ENCODE measurements at regions not wholly inside any gene's neighbourhood (a gene's known extent, or its start where the extent isn't known, plus 50 kb on each side); places are given as distances from the start of the nearest gene placed in this dataset.
"Not testable (repeated sequence)": the region's sequence is repeated elsewhere in the genome, so short reads cannot be mapped to it uniquely, and the experiment has no call there.

DNA sequence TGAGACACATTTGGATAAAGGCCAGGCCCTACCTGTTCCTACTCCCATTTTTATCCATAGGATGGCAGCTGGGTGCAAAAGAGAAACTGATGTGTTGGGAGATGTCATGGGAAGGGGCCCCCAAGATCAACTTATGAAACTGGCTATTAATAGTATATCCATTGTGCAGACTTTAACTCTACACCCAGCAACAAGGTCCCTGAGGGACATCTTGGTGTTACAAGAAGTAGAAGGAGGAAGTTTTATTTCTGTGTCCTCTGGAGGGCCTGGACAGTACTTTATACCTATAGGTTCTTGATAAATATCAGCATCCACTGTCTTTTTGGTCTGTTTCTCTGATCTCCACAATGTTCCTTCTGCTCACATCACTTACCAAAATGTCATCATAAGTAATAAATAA, 84.6 kb downstream of the BTG1 start:
- Histone ChIP-seq H3F3A (ENCODE audit: low read length, unreplicated experiment) (no peaks in the 10 kb centered on the region), H3K9ac (ENCODE audit: low read length) (no peak overlapping the region), H3K27ac (ENCODE audit: low read length) (no peak overlapping the region), H3K4me1 (ENCODE audit: insufficient read depth, low read length) (peaks cover 30% of the 10 kb centered on the region), H3K27me3 (ENCODE audit: low read length) (no peaks in the 10 kb centered on the region), H3K79me2 (ENCODE audit: low read length) (no peaks in the 10 kb centered on the region), H4K20me1 (ENCODE audit: low read length) (no peaks in the 10 kb centered on the region), H3K36me3 (ENCODE audit: low read depth, low read length) (no peaks in the 10 kb centered on the region), H3K9me3 (ENCODE audit: low read length) (no peaks in the 10 kb centered on the region), H3K9me2 (replicated peaks; ENCODE audit: low read length) (no peaks in the 10 kb centered on the region), H3K4me2 (ENCODE audit: low read length) (no peak overlapping the region), H3K4me3 (ENCODE audit: low read length) (no peak overlapping the region), H2AFZ (ENCODE audit: low read length) (no peak overlapping the region)
- TF ChIP-seq EZH2phosphoT487 (IDR thresholded peaks at IDR 0.05; ENCODE audit: borderline replicate concordance, low read length) (no peak), EZH2 (IDR thresholded peaks at IDR 0.05; ENCODE audit: low read length, unreplicated experiment) (no peak)
- TF ChIP-seq, protein P1, sequence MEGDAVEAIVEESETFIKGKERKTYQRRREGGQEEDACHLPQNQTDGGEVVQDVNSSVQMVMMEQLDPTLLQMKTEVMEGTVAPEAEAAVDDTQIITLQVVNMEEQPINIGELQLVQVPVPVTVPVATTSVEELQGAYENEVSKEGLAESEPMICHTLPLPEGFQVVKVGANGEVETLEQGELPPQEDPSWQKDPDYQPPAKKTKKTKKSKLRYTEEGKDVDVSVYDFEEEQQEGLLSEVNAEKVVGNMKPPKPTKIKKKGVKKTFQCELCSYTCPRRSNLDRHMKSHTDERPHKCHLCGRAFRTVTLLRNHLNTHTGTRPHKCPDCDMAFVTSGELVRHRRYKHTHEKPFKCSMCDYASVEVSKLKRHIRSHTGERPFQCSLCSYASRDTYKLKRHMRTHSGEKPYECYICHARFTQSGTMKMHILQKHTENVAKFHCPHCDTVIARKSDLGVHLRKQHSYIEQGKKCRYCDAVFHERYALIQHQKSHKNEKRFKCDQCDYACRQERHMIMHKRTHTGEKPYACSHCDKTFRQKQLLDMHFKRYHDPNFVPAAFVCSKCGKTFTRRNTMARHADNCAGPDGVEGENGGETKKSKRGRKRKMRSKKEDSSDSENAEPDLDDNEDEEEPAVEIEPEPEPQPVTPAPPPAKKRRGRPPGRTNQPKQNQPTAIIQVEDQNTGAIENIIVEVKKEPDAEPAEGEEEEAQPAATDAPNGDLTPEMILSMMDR (conservative IDR thresholded peaks at IDR 0.05; ENCODE audit: low read depth, low read length): no peak
- ATAC-seq: no peak
- intact Hi-C loops (cut with micrococcal nuclease): no loop called here
- no peak for DNase-seq
- BruUV-seq (replicated peaks): no TSS peak
- CTCF ChIA-PET: no interaction called here
- POLR2A ChIA-PET (ENCODE audit: unreplicated experiment): no interaction called here

DNA sequence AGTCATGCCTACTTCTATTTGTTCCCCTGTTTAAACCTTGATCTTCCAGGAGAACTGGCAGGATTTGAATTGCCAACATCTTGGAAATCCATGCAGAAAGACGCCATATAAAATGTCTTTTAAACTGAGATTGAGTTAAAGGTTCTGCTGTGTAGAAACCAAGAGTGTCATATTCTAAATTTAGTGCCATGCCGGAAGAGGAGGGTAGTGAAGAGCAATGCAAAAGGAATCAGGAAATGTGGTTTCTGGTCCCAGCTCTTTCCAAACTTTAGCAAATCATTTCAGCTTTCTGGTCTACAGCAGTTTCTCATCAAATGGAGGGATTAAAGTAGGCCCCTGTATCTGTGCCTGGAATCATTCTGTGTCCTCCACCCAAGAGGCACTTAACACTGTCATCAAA, 85.7 kb downstream of the BTG1 start:
- TF ChIP-seq, protein P1 (conservative IDR thresholded peaks at IDR 0.05; ENCODE audit: low read depth, low read length): no peak
- TF ChIP-seq EZH2phosphoT487 (IDR thresholded peaks at IDR 0.05; ENCODE audit: borderline replicate concordance, low read length) (no peak), EZH2 (IDR thresholded peaks at IDR 0.05; ENCODE audit: low read length, unreplicated experiment) (no peak)
- DNase-seq: peak; percentile 59
- Histone ChIP-seq H3F3A (ENCODE audit: low read length, unreplicated experiment) (no peaks in the 10 kb centered on the region), H3K9me2 (replicated peaks; ENCODE audit: low read length) (no peaks in the 10 kb centered on the region), H3K27ac (ENCODE audit: low read length) (peak overlapping the region; percentile 44), H3K9ac (ENCODE audit: low read length) (no peak overlapping the region), H3K27me3 (ENCODE audit: low read length) (no peaks in the 10 kb centered on the region), H3K4me1 (ENCODE audit: insufficient read depth, low read length) (peaks cover 40% of the 10 kb centered on the region), H3K4me2 (ENCODE audit: low read length) (peak overlapping the region; percentile 31), H3K9me3 (ENCODE audit: low read length) (no peaks in the 10 kb centered on the region), H3K79me2 (ENCODE audit: low read length) (0 out of 2 replicates have a peak, but pooled peaks cover 4% of the 10 kb centered on the region), H3K36me3 (ENCODE audit: low read depth, low read length) (no peaks in the 10 kb centered on the region), H3K4me3 (ENCODE audit: low read length) (no peak overlapping the region), H4K20me1 (ENCODE audit: low read length) (no peaks in the 10 kb centered on the region), H2AFZ (ENCODE audit: low read length) (no peak overlapping the region)
- ATAC-seq: peak; percentile 48
- no TSS peak for BruUV-seq (replicated peaks)
- CTCF ChIA-PET: no interaction called here
- POLR2A ChIA-PET (ENCODE audit: unreplicated experiment): no interaction called here
- intact Hi-C loops (cut with micrococcal nuclease): no loop called here

DNA sequence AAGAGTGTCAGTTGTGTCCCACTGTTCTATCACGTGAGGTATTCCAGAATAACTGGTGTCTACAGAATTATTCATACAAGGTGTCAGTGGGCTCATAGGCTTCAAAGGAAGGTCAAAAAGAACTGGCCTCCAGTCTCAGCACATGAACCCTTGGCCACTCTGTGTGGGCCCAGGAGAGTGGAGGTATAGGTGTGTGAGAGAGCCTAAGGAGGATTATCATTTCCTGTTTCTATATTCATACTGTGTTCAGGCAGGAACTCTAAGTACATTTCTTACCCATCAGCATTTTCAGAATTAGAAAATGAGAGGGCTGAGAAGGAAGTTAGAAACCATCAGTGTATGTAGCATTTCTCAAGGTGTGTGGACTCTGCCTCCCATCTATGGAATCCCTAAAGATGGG, 87.0 kb downstream of the BTG1 start:
- no peaks in the 10 kb centered on the region for H3F3A ChIP-seq (ENCODE audit: low read length, unreplicated experiment)

DNA sequence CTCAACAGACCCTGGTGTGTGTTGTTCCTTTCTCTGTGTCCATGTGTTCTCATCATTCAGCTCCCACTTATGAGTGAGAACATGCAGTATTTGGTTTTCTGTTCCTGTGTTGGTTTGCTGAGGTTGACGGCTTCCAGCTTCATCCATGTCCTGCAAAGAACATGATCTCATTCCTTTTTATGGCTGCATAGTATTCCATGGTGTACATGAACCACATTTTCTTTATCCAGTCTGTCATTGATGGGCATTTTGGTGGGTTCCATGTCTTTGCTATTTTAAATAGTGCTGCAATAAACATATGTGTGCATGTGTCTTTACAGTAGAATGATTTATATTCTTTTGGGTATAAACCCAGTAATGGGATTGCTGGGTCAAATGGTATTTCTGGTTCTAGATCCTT, 88.9 kb downstream of the BTG1 start:
- H3K9me2 ChIP-seq (replicated peaks; ENCODE audit: low read length); CTCF ChIA-PET; H3K9ac ChIP-seq (ENCODE audit: low read length); ATAC-seq; H3K9me3 ChIP-seq (ENCODE audit: low read length); H3K4me3 ChIP-seq (ENCODE audit: low read length); H3F3A ChIP-seq (ENCODE audit: low read length, unreplicated experiment); H3K27me3 ChIP-seq (ENCODE audit: low read length); H3K36me3 ChIP-seq (ENCODE audit: low read depth, low read length); H4K20me1 ChIP-seq (ENCODE audit: low read length); H2AFZ ChIP-seq (ENCODE audit: low read length); intact Hi-C loops (cut with micrococcal nuclease); BruUV-seq (replicated peaks); DNase-seq; POLR2A ChIA-PET (ENCODE audit: unreplicated experiment); H3K79me2 ChIP-seq (ENCODE audit: low read length): not testable (repeated sequence)
- Histone ChIP-seq H3K27ac (ENCODE audit: low read length) (peak overlapping the region; percentile 65; the same call in 1 of the 2 replicates), H3K4me2 (ENCODE audit: low read length) (peak overlapping the region; percentile 77), H3K4me1 (ENCODE audit: insufficient read depth, low read length) (peaks cover 25% of the 10 kb centered on the region)

More for the DNA sequence above, 87.0 kb downstream of the BTG1 start:
- ATAC-seq (no peak), DNase-seq (no peak)
- TF ChIP-seq EZH2 (IDR thresholded peaks at IDR 0.05; ENCODE audit: low read length, unreplicated experiment): no peak
- no peaks in the 10 kb centered on the region for H3K27me3 ChIP-seq (ENCODE audit: low read length)
- H3K4me3 ChIP-seq (ENCODE audit: low read length): no peak overlapping the region
- CTCF ChIA-PET: no interaction called here
- H3K79me2 ChIP-seq (ENCODE audit: low read length): 0 out of 2 replicates have a peak, but pooled peaks cover 7% of the 10 kb centered on the region
- H3K9me3 ChIP-seq (ENCODE audit: low read length): no peaks in the 10 kb centered on the region
- no peak overlapping the region for H2AFZ ChIP-seq (ENCODE audit: low read length)
- H3K36me3 ChIP-seq (ENCODE audit: low read depth, low read length): no peaks in the 10 kb centered on the region
- POLR2A ChIA-PET (ENCODE audit: unreplicated experiment): no interaction called here
- H3K27ac ChIP-seq (ENCODE audit: low read length): no peak overlapping the region
- H3K9ac ChIP-seq (ENCODE audit: low read length): no peak overlapping the region
- peaks cover 33% of the 10 kb centered on the region for H3K4me1 ChIP-seq (ENCODE audit: insufficient read depth, low read length)
- no peak overlapping the region for H3K4me2 ChIP-seq (ENCODE audit: low read length)
- intact Hi-C loops (cut with micrococcal nuclease): no loop called here
- BruUV-seq (replicated peaks): no TSS peak
- H3K9me2 ChIP-seq (replicated peaks; ENCODE audit: low read length): no peaks in the 10 kb centered on the region
- no peaks in the 10 kb centered on the region for H4K20me1 ChIP-seq (ENCODE audit: low read length)

All from PC-3 (cell line).